WTC11 (cell line): ENCODE measurements at regions not wholly inside any gene's neighbourhood (a gene's known extent, or its start where the extent isn't known, plus 50 kb on each side); places are given as distances from the start of the nearest gene placed in this dataset.

ENCODE experiments used
- ATAC-seq: fragments of 200-7000 bp; cut with Tn5 transposase; 2 replicates; pipeline ENCODE4 v1.10.0; 2021; ENCODE audit warnings: mild to moderate bottlenecking, moderate library complexity
- CTCF ChIA-PET: fragments of 300-600 bp; sonication (Branson Sonifier 250); formaldehyde crosslinking; loops from one replicate; lab custom pipeline; 2021; ENCODE audit warnings: antibody characterized with exemption; lab: Charles Lee
- POLR2A ChIA-PET: fragments of 350-600 bp; sonication (Branson Sonifier 250); formaldehyde crosslinking; loops from one replicate; lab custom pipeline; 2021; ENCODE audit warnings: antibody characterized with exemption; lab: Charles Lee
- DNase-seq: peaks from one replicate; pipeline ENCODE4 v3.0.0; 2021; ENCODE audit warnings: low spot score
- H3K27ac Mint-ChIP-seq: 2 replicates; pipeline ENCODE4 v1.8.0; 2021; ENCODE audit warnings: mixed read lengths
- H3K27me3 Mint-ChIP-seq: 2 replicates; pipeline ENCODE4 v1.8.0; 2021; ENCODE audit warnings: low read depth, mild to moderate bottlenecking, moderate library complexity, mixed read lengths
- H3K36me3 Mint-ChIP-seq: 2 replicates; pipeline ENCODE4 v1.8.0; 2021; ENCODE audit warnings: mixed read lengths
- H3K4me1 Mint-ChIP-seq: 2 replicates; pipeline ENCODE4 v1.8.0; 2022; ENCODE audit warnings: mixed read lengths
- H3K4me3 Mint-ChIP-seq: 2 replicates; pipeline ENCODE4 v1.8.0; 2021; ENCODE audit warnings: mild to moderate bottlenecking, moderate library complexity, mixed read lengths
- H3K9me3 Mint-ChIP-seq: 2 replicates; pipeline ENCODE4 v1.8.0; 2021; ENCODE audit warnings: mixed read lengths
- CREM ChIP-seq: sonication (generic); formaldehyde crosslinking; IDR thresholded peaks from 2 replicates; pipeline ENCODE4 v1.8.1; 2022; ENCODE audit warnings: mild to moderate bottlenecking, missing genetic modification reagents, moderate library complexity
- ELF4 ChIP-seq: sonication (generic); formaldehyde crosslinking; IDR thresholded peaks from 2 replicates; pipeline ENCODE4 v1.8.1; 2022; ENCODE audit warnings: low read depth, mild to moderate bottlenecking, moderate library complexity, missing genetic modification reagents
- ESRRA ChIP-seq: sonication (generic); formaldehyde crosslinking; IDR thresholded peaks from 2 replicates; pipeline ENCODE4 v1.8.1; 2022; ENCODE audit warnings: mild to moderate bottlenecking, missing genetic modification reagents, borderline replicate concordance
- JUN ChIP-seq: sonication (generic); formaldehyde crosslinking; IDR thresholded peaks from 2 replicates; pipeline ENCODE4 v1.8.0; 2023; ENCODE audit warnings: mild to moderate bottlenecking, missing genetic modification reagents
- NFATC4 ChIP-seq: fragments of 250-450 bp; sonication (Bioruptor Pico); IDR thresholded peaks from 2 replicates; pipeline ENCODE4 v1.9.0; 2021; ENCODE audit warnings: mild to moderate bottlenecking
- NFE2L1 ChIP-seq: sonication (generic); formaldehyde crosslinking; IDR thresholded peaks from 2 replicates; pipeline ENCODE4 v1.8.1; 2023; ENCODE audit warnings: missing genetic modification reagents
- NR2C2 ChIP-seq: sonication (generic); formaldehyde crosslinking; IDR thresholded peaks from 2 replicates; pipeline ENCODE4 v1.8.0; 2022; ENCODE audit warnings: mild to moderate bottlenecking, missing genetic modification reagents
- PRRX2 ChIP-seq: fragments of 250-450 bp; sonication (Bioruptor Pico); IDR thresholded peaks from 2 replicates; pipeline ENCODE4 v1.8.0; 2021; ENCODE audit warnings: mild to moderate bottlenecking
- SOX15 ChIP-seq: fragments of 250-450 bp; sonication (Bioruptor Pico); IDR thresholded peaks from 2 replicates; pipeline ENCODE4 v1.9.0; 2021; ENCODE audit warnings: mild to moderate bottlenecking
- TEAD4 ChIP-seq: sonication (generic); formaldehyde crosslinking; IDR thresholded peaks from 2 replicates; pipeline ENCODE4 v1.8.0; 2022; ENCODE audit warnings: mild to moderate bottlenecking, missing genetic modification reagents
- TP53 ChIP-seq: sonication (generic); formaldehyde crosslinking; IDR thresholded peaks from 2 replicates; pipeline ENCODE4 v1.8.1; 2023; ENCODE audit warnings: mild to moderate bottlenecking, missing genetic modification reagents
- ZNF219 ChIP-seq: sonication (generic); formaldehyde crosslinking; IDR thresholded peaks from 2 replicates; pipeline ENCODE4 v1.8.0; 2023; ENCODE audit warnings: missing genetic modification reagents, mild to moderate bottlenecking, borderline replicate concordance
- ZNF423 ChIP-seq: fragments of 250-450 bp; sonication (Bioruptor Pico); IDR thresholded peaks from 2 replicates; pipeline ENCODE4 v2.1.2; 2022; ENCODE audit warnings: mild to moderate bottlenecking, moderate library complexity
- TF ChIP-seq, protein P1 (sequence below): sonication (generic); formaldehyde crosslinking; conservative IDR thresholded peaks from 2 replicates; pipeline ENCODE4 v1.8.1; 2022; ENCODE audit warnings: mild to moderate bottlenecking, missing genetic modification reagents
- TF ChIP-seq, protein P2 (sequence below): fragments of 250-450 bp; sonication (Bioruptor Pico); conservative IDR thresholded peaks from 2 replicates; pipeline ENCODE4 v1.9.0; 2021; ENCODE audit warnings: mild to moderate bottlenecking
- TF ChIP-seq, protein P3 (sequence below): sonication (generic); formaldehyde crosslinking; IDR thresholded peaks from 2 replicates; pipeline ENCODE4 v1.8.1; 2022; ENCODE audit warnings: missing genetic modification reagents, borderline replicate concordance
- TF ChIP-seq, protein P4 (sequence below): sonication (generic); formaldehyde crosslinking; IDR thresholded peaks from 2 replicates; pipeline ENCODE4 v1.8.0; 2023; ENCODE audit warnings: missing genetic modification reagents, mild to moderate bottlenecking, borderline replicate concordance
- TF ChIP-seq, protein P5 (sequence below): sonication (generic); formaldehyde crosslinking; IDR thresholded peaks from 2 replicates; pipeline ENCODE4 v1.8.0; 2023; ENCODE audit warnings: mild to moderate bottlenecking, missing genetic modification reagents

DNA sequence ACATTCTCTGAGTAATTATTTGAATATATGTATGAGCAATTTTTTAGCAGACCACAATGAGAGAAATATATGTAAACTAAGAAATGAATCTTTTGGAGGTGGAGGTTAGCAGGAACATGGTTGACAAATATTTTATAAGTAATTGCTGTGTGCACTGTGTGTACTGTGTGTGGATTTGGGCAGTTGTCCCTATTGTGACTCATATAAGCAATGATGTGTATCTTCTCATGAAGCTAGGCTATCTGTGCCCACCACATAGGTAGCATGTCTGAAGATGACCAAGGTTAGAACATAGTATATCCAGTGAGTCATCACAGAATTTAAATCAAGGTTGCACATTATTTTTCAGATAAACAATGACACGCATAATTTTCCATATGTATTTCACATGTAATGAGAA is 713.9 kb upstream of the GBE1 start:
- Mint-ChIP-seq H3K27me3 (no peaks in the 10 kb centered on the region), H3K27ac (no peak overlapping the region), H3K9me3 (peaks cover 20% of the 10 kb centered on the region), H3K4me3 (no peak overlapping the region), H3K4me1 (no peaks in the 10 kb centered on the region), H3K36me3 (peaks cover 16% of the 10 kb centered on the region)
- TF ChIP-seq TP53 (CRISPR knock-in tag) (no peak), SOX15 (no peak), NR2C2 (CRISPR knock-in tag) (no peak), NFATC4 (CRISPR knock-in tag) (no peak), TEAD4 (CRISPR knock-in tag) (no peak), ZNF219 (CRISPR knock-in tag) (no peak), PRRX2 (no peak), ELF4 (CRISPR knock-in tag) (no peak)
- TF ChIP-seq, protein P1, sequence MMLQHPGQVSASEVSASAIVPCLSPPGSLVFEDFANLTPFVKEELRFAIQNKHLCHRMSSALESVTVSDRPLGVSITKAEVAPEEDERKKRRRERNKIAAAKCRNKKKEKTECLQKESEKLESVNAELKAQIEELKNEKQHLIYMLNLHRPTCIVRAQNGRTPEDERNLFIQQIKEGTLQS (CRISPR knock-in tag), result no peak
- ChIA-PET POLR2A (no interaction called here), CTCF (no interaction called here)
- DNase-seq (no peak), ATAC-seq (no peak)

DNA sequence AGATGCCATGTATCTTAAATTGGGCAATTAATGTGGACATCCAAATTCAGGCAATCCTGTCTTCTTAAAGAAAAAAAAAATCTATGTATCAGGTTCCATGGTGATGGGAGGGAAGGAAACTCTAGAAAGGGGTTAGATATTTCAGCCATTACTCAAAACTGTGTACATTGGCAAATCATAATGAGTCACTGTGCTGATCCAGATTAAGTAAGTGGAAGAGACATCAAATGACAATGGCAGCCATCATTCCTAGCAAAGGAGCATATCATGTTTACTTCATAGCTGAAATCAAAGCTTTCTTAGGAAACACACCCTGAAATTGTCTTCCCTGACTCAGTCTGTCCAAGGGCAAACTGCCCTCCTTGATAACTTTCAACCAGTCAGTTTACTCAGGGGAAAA is 713.3 kb upstream of the GBE1 start:
- no peaks in the 10 kb centered on the region for H3K27me3 Mint-ChIP-seq
- CTCF ChIA-PET, result no interaction called here
- TF ChIP-seq, protein P2, sequence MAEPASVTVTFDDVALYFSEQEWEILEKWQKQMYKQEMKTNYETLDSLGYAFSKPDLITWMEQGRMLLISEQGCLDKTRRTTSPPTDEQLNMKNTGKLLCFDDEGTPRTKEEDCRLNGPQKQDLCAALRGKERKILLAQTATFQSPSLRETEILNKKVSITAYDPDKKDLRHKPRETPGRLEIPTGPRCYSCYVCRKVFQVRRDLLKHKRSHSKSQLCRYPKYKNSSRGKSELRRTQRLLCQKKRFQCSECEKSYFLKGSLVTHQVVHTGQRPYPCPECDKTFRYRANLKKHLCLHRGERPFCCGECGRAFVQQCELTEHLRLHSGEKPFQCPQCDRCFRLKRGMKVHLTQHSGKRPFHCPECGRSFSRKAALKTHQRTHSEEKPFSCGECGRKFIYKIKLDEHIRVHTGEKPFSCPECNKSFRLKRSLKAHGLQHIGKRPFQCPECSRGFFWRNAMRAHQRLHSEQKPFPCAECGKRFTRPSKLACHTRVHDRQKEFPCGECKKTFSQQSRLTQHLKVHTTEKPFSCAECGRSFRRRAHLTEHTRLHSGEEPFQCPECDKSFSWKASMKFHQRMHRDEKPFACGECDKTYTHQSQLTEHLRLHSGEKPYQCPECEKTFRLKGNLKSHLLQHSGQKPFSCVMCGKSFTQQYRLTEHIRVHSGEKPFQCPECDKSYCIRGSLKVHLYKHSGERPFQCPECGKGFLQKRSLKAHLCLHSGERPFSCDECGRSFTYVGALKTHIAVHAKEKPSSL (CRISPR knock-in tag), result no peak
- TF ChIP-seq NFE2L1, result no peak
- TF ChIP-seq, protein P1 (CRISPR knock-in tag), result no peak
- TF ChIP-seq, all 79 proteins: peak for 0
- POLR2A ChIA-PET, result no interaction called here
- H3K9me3 Mint-ChIP-seq, result peaks cover 20% of the 10 kb centered on the region
- ATAC-seq (no peak), DNase-seq (no peak)
- no peak overlapping the region for H3K27ac Mint-ChIP-seq
- no peak overlapping the region for H3K4me3 Mint-ChIP-seq
- H3K4me1 Mint-ChIP-seq, result no peaks in the 10 kb centered on the region
- H3K36me3 Mint-ChIP-seq, result peaks cover 16% of the 10 kb centered on the region

DNA sequence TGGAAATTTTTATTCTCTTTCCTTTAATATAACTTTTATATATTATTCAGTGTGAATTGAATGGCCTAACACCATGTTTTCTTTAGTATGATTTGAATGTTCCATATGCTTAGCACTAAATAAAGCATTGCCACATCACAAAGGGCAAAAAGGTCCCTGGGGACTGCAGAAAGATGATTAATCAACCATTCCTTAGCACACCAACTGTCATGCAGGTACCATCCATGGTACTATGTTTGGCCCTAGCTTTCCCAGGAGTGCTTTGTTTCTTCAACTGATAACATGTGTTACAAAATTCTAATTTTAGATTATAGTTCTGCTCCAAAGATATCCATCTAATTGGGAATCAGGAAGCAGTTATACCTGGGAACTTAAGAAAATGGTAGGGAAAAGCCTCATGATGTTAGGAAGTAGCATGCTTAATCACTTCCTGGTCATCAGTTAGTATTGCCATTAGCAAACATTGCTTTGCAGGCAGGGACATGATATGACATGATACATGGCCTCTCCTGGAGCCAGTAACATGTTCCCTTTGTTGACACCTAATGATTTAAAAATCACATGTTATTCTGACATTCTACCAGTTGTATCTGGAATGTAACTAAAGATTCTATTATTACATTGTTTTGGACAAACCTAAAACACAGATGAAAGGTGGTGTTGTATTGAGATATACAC is 712.6 kb upstream of the GBE1 start:
- no peak for DNase-seq
- H3K36me3 Mint-ChIP-seq, result peaks cover 16% of the 10 kb centered on the region
- ATAC-seq, result no peak
- H3K9me3 Mint-ChIP-seq, result peaks cover 20% of the 10 kb centered on the region
- CTCF ChIA-PET, result no interaction called here
- no peak overlapping the region for H3K27ac Mint-ChIP-seq
- H3K27me3 Mint-ChIP-seq, result no peaks in the 10 kb centered on the region
- POLR2A ChIA-PET, result no interaction called here
- no peaks in the 10 kb centered on the region for H3K4me1 Mint-ChIP-seq
- H3K4me3 Mint-ChIP-seq, result no peak overlapping the region
- TF ChIP-seq CREM, result no peak
- no peak for TF ChIP-seq NFE2L1
- TF ChIP-seq ESRRA (CRISPR knock-in tag), result no peak
- TF ChIP-seq ZNF423 (CRISPR knock-in tag), result no peak
- TF ChIP-seq, protein P3, sequence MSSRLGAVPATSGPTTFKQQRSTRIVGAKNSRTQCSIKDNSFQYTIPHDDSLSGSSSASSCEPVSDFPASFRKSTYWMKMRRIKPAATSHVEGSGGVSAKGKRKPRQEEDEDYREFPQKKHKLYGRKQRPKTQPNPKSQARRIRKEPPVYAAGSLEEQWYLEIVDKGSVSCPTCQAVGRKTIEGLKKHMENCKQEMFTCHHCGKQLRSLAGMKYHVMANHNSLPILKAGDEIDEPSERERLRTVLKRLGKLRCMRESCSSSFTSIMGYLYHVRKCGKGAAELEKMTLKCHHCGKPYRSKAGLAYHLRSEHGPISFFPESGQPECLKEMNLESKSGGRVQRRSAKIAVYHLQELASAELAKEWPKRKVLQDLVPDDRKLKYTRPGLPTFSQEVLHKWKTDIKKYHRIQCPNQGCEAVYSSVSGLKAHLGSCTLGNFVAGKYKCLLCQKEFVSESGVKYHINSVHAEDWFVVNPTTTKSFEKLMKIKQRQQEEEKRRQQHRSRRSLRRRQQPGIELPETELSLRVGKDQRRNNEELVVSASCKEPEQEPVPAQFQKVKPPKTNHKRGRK, result no peak
- TF ChIP-seq JUN (CRISPR knock-in tag), result no peak
- TF ChIP-seq, protein P4, sequence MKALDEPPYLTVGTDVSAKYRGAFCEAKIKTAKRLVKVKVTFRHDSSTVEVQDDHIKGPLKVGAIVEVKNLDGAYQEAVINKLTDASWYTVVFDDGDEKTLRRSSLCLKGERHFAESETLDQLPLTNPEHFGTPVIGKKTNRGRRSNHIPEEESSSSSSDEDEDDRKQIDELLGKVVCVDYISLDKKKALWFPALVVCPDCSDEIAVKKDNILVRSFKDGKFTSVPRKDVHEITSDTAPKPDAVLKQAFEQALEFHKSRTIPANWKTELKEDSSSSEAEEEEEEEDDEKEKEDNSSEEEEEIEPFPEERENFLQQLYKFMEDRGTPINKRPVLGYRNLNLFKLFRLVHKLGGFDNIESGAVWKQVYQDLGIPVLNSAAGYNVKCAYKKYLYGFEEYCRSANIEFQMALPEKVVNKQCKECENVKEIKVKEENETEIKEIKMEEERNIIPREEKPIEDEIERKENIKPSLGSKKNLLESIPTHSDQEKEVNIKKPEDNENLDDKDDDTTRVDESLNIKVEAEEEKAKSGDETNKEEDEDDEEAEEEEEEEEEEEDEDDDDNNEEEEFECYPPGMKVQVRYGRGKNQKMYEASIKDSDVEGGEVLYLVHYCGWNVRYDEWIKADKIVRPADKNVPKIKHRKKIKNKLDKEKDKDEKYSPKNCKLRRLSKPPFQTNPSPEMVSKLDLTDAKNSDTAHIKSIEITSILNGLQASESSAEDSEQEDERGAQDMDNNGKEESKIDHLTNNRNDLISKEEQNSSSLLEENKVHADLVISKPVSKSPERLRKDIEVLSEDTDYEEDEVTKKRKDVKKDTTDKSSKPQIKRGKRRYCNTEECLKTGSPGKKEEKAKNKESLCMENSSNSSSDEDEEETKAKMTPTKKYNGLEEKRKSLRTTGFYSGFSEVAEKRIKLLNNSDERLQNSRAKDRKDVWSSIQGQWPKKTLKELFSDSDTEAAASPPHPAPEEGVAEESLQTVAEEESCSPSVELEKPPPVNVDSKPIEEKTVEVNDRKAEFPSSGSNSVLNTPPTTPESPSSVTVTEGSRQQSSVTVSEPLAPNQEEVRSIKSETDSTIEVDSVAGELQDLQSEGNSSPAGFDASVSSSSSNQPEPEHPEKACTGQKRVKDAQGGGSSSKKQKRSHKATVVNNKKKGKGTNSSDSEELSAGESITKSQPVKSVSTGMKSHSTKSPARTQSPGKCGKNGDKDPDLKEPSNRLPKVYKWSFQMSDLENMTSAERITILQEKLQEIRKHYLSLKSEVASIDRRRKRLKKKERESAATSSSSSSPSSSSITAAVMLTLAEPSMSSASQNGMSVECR, result no peak
- TF ChIP-seq, protein P5, sequence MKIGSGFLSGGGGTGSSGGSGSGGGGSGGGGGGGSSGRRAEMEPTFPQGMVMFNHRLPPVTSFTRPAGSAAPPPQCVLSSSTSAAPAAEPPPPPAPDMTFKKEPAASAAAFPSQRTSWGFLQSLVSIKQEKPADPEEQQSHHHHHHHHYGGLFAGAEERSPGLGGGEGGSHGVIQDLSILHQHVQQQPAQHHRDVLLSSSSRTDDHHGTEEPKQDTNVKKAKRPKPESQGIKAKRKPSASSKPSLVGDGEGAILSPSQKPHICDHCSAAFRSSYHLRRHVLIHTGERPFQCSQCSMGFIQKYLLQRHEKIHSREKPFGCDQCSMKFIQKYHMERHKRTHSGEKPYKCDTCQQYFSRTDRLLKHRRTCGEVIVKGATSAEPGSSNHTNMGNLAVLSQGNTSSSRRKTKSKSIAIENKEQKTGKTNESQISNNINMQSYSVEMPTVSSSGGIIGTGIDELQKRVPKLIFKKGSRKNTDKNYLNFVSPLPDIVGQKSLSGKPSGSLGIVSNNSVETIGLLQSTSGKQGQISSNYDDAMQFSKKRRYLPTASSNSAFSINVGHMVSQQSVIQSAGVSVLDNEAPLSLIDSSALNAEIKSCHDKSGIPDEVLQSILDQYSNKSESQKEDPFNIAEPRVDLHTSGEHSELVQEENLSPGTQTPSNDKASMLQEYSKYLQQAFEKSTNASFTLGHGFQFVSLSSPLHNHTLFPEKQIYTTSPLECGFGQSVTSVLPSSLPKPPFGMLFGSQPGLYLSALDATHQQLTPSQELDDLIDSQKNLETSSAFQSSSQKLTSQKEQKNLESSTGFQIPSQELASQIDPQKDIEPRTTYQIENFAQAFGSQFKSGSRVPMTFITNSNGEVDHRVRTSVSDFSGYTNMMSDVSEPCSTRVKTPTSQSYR (CRISPR knock-in tag), result no peak
